Endothelial cell (in vitro differentiated cells): ENCODE measurements at regions not wholly inside any gene's neighbourhood (a gene's known extent, or its start where the extent isn't known, plus 50 kb on each side); places are given as distances from the start of the nearest gene placed in this dataset.

Experiments used
- DNase-seq: peaks from one replicate; pipeline ENCODE4 v3.0.0; 2021; ENCODE audit warnings: low spot score
- H3K27ac Mint-ChIP-seq: one replicate; pipeline ENCODE4 v1.8.0; 2021; ENCODE audit warnings: mixed read lengths, inconsistent platforms; ENCODE audit not compliant: unreplicated experiment
- H3K27me3 Mint-ChIP-seq: one replicate; pipeline ENCODE4 v1.8.0; 2021; ENCODE audit warnings: mild to moderate bottlenecking, moderate library complexity, mixed read lengths, inconsistent platforms; ENCODE audit not compliant: unreplicated experiment
- H3K36me3 Mint-ChIP-seq: one replicate; pipeline ENCODE4 v1.8.0; 2021; ENCODE audit warnings: mild to moderate bottlenecking, low read depth, mixed read lengths, inconsistent platforms; ENCODE audit not compliant: unreplicated experiment
- H3K4me1 Mint-ChIP-seq: one replicate; pipeline ENCODE4 v1.8.0; 2021; ENCODE audit warnings: mild to moderate bottlenecking, mixed read lengths, inconsistent platforms; ENCODE audit not compliant: unreplicated experiment
- H3K4me3 Mint-ChIP-seq: one replicate; pipeline ENCODE4 v1.8.0; 2021; ENCODE audit warnings: mild to moderate bottlenecking, mixed read lengths, inconsistent platforms; ENCODE audit not compliant: unreplicated experiment
- H3K9me3 Mint-ChIP-seq: one replicate; pipeline ENCODE4 v1.8.0; 2021; ENCODE audit warnings: mixed read lengths, inconsistent platforms; ENCODE audit not compliant: unreplicated experiment
- TF ChIP-seq, protein P1 (sequence below): fragments of 200-600 bp; sonication (generic); IDR thresholded peaks from one replicate; pipeline ENCODE4 v1.5.0; 2021; ENCODE audit warnings: antibody characterized with exemption; ENCODE audit not compliant: unreplicated experiment

DNA sequence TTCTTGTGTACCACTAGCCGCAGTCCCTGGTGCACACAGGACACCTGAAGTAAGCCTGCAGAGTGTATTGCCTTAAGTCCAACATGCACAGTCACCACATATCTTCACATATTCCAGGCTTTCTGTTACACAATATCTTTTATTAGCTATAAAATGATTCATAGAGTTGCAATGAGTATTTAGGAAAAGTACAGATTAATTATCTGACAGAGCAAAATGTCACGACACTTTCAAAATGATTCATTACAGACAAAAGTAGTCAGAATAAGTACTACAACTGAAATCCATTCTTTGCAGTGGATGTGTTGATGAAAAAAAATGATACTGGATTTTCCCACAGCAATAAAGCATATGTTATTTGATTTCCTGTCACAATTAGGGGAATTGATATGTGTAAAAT lies 199.5 kb upstream of the ASCC3 start:
- TF ChIP-seq, protein P1, sequence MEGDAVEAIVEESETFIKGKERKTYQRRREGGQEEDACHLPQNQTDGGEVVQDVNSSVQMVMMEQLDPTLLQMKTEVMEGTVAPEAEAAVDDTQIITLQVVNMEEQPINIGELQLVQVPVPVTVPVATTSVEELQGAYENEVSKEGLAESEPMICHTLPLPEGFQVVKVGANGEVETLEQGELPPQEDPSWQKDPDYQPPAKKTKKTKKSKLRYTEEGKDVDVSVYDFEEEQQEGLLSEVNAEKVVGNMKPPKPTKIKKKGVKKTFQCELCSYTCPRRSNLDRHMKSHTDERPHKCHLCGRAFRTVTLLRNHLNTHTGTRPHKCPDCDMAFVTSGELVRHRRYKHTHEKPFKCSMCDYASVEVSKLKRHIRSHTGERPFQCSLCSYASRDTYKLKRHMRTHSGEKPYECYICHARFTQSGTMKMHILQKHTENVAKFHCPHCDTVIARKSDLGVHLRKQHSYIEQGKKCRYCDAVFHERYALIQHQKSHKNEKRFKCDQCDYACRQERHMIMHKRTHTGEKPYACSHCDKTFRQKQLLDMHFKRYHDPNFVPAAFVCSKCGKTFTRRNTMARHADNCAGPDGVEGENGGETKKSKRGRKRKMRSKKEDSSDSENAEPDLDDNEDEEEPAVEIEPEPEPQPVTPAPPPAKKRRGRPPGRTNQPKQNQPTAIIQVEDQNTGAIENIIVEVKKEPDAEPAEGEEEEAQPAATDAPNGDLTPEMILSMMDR = no peak
- Mint-ChIP-seq H3K4me1 (peaks cover 3% of the 10 kb centered on the region), H3K4me3 (no peak overlapping the region), H3K27ac (no peak overlapping the region), H3K9me3 (no peaks in the 10 kb centered on the region), H3K27me3 (no peaks in the 10 kb centered on the region), H3K36me3 (no peaks in the 10 kb centered on the region)
- DNase-seq = no peak

DNA sequence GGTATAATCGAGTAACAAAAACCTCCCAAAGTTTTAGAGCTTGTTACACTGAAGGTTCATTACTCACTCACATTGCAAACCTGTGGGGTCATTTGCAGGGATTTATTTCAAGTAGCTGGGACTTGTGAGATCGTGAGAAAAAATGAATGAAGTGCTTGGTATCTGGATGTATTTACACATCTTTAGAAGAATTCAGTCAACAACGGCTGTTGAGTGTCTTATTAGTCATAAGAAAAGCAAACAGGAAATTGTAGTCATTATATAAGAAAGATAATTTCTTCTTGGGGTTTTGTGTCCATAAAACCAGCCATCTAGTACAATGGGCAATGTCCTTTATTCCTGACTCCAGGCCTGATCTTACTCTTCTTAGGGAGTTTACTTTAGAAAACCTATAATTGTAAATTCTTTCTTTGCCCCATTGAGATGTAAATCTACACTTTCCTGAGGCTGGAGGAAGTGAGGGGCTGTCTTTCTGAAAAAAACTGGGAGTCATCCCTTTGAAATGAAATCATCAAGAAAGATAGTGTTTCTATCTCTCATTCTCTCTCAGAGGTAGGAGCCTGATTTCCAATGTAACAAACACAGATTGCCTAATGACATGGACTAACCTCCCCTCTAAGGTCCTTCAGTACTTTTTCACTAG lies 202.5 kb upstream of the ASCC3 start:
- H3K4me3 Mint-ChIP-seq = no peak overlapping the region
- H3K4me1 Mint-ChIP-seq = peaks cover 3% of the 10 kb centered on the region
- no peak for DNase-seq
- no peaks in the 10 kb centered on the region for H3K9me3 Mint-ChIP-seq
- H3K27me3 Mint-ChIP-seq = peaks cover 1% of the 10 kb centered on the region
- no peak overlapping the region for H3K27ac Mint-ChIP-seq
- TF ChIP-seq, protein P1 = no peak
- H3K36me3 Mint-ChIP-seq = no peaks in the 10 kb centered on the region

DNA sequence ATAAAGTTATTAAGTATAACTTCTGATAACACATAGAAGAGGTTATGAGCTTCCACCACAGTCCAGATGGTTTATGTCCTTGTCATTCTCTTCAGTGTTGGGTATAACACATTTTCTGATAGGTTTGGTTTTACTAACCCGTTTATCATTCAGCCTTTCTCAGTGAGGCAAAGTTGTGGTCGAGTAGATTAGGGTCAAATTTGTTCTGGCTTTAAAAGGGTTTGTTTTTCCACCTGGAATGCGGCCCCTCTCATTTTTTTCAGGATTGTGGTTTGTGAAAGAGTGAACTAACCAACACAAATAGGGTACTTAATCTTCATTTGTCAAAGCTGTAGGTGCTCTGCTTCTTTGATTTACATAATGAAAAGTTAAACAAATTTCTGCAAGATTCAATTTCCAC lies 204.2 kb upstream of the ASCC3 start:
- TF ChIP-seq, protein P1 = no peak
- Mint-ChIP-seq H3K27ac (no peak overlapping the region), H3K36me3 (no peaks in the 10 kb centered on the region), H3K4me1 (peaks cover 3% of the 10 kb centered on the region), H3K27me3 (peaks cover 1% of the 10 kb centered on the region), H3K9me3 (no peaks in the 10 kb centered on the region), H3K4me3 (no peak overlapping the region)
- DNase-seq = no peak

DNA sequence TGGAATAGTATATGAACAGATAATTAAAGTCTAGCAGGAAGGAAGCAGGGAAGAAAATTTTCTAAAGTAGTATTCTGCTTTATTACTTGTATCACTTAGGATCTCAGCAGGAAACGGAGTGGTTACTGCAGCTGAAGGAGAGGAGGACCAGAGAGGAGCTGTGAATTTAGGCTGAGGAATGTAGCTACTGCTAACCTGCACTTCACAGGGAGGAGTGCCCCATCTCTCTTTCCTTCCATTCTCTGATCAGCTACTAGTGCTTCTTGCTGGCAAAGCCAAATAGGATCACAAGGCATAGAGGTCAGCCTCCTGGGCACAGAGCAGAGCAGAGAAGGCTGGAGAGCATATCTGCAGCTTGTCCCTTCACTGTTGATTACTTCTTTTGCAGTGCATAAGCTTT lies 205.3 kb upstream of the ASCC3 start:
- H3K27ac Mint-ChIP-seq = no peak overlapping the region
- peaks cover 1% of the 10 kb centered on the region for H3K27me3 Mint-ChIP-seq
- DNase-seq = no peak
- no peaks in the 10 kb centered on the region for H3K36me3 Mint-ChIP-seq
- H3K4me1 Mint-ChIP-seq = peaks cover 3% of the 10 kb centered on the region
- TF ChIP-seq, protein P1 = no peak
- no peaks in the 10 kb centered on the region for H3K9me3 Mint-ChIP-seq
- H3K4me3 Mint-ChIP-seq = no peak overlapping the region

DNA sequence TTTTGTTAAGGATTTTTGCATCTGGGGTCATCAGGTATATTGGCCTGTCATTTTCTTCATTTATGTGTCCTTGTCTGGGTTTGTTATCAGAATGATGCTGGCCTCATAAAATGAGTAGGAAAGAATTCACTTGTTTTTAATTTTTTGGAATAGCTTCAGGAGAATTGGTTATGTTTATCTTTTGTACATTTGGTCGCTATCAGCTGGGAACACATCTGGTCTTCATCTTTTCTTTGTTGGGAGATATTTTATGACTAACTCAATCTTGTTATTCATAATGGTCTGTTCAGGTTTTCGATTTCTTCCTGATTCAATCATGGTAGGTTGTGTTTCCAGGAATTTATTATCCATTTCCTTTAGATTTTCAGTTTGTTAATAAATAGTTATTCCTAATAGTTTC lies 207.5 kb upstream of the ASCC3 start:
- TF ChIP-seq, protein P1 = no peak
- H3K4me1 Mint-ChIP-seq = no peaks in the 10 kb centered on the region
- no peak overlapping the region for H3K27ac Mint-ChIP-seq
- H3K36me3 Mint-ChIP-seq = no peaks in the 10 kb centered on the region
- H3K27me3 Mint-ChIP-seq = peaks cover 1% of the 10 kb centered on the region
- no peak for DNase-seq
- no peak overlapping the region for H3K4me3 Mint-ChIP-seq
- no peaks in the 10 kb centered on the region for H3K9me3 Mint-ChIP-seq
